ENCODE measurements at regions not wholly inside any gene's neighbourhood (a gene's known extent, or its start where the extent isn't known, plus 50 kb on each side); places are given as distances from the start of the nearest gene placed in this dataset.

DNA sequence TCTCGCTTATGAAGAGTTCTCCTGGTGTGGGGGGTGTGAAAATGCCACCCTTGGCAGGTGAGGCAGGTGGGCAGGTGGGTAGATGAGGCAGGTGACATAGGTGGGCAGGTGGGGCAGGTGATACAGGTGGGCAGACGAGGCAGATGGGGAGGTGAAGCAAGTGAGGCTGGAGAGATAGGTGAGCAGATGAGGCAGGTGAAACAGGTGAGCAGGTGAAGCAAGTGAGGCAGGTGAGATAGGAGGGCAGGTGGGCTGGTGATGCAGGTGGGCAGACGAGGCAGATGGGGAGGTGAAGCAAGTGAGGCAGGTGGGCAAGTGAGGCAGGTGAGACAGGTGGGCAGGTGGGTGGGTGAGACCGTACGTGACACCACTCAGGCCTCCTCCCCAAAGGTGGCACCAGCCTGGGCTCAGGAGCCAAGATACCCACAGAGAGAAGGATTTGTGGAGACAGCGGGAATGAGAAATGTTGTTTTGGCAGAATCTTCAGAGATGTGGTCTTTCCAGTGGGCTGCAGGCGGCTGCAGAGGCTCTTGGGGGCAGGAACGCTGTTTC is 232.3 kb upstream of the MYT1L start:
- H3K4me3 ChIP-seq: no peak overlapping the region
- 50 to 71% methylated on average over 7 to 8 of the region's 8 CpGs for WGBS, 2 donors
- no peak for DNase-seq
- no peak overlapping the region for H3K27ac ChIP-seq
- no peaks in the 10 kb centered on the region for H3K9me3 ChIP-seq
- intact Hi-C loops (cut with DNase I): no loop called here
- no peaks in the 10 kb centered on the region for H3K36me3 ChIP-seq
- TF ChIP-seq, protein P1, sequence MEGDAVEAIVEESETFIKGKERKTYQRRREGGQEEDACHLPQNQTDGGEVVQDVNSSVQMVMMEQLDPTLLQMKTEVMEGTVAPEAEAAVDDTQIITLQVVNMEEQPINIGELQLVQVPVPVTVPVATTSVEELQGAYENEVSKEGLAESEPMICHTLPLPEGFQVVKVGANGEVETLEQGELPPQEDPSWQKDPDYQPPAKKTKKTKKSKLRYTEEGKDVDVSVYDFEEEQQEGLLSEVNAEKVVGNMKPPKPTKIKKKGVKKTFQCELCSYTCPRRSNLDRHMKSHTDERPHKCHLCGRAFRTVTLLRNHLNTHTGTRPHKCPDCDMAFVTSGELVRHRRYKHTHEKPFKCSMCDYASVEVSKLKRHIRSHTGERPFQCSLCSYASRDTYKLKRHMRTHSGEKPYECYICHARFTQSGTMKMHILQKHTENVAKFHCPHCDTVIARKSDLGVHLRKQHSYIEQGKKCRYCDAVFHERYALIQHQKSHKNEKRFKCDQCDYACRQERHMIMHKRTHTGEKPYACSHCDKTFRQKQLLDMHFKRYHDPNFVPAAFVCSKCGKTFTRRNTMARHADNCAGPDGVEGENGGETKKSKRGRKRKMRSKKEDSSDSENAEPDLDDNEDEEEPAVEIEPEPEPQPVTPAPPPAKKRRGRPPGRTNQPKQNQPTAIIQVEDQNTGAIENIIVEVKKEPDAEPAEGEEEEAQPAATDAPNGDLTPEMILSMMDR (IDR thresholded peaks at IDR 0.05): no peak
- no peak for TF ChIP-seq POLR2A (IDR thresholded peaks at IDR 0.05)
- H3K4me1 ChIP-seq: no peaks in the 10 kb centered on the region
- no peaks in the 10 kb centered on the region for H3K27me3 ChIP-seq

DNA sequence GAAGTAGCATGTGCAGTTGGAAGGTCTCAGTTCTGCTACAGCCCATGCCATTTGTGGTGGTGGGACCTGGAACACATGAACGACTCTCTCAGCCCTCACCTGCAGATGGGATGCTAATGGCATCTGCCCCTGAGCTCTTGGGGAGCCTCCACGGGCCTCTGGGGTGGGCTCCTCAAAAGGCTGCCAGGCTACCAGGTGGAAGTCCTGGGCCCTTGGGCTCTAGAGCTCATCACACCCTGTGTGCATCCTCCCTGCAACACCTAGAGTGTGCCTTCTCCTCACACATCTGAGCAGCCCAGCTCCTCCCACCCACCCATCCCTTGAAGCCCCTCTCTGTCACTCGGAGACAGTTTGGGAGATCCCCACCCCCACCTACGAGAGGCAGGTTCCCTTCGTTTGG is 231.8 kb upstream of the MYT1L start:
- 50 to 57% methylated on average over 1 of the region's 5 CpGs for WGBS, 2 donors
- H3K4me1 ChIP-seq: no peaks in the 10 kb centered on the region
- no peak overlapping the region for H3K27ac ChIP-seq
- H3K27me3 ChIP-seq: no peaks in the 10 kb centered on the region
- no peak overlapping the region for H3K4me3 ChIP-seq
- DNase-seq: no peak
- H3K36me3 ChIP-seq: no peaks in the 10 kb centered on the region
- intact Hi-C loops (cut with DNase I): no loop called here
- TF ChIP-seq, protein P1 (IDR thresholded peaks at IDR 0.05): no peak
- no peak for TF ChIP-seq POLR2A (IDR thresholded peaks at IDR 0.05)
- H3K9me3 ChIP-seq: no peaks in the 10 kb centered on the region

DNA sequence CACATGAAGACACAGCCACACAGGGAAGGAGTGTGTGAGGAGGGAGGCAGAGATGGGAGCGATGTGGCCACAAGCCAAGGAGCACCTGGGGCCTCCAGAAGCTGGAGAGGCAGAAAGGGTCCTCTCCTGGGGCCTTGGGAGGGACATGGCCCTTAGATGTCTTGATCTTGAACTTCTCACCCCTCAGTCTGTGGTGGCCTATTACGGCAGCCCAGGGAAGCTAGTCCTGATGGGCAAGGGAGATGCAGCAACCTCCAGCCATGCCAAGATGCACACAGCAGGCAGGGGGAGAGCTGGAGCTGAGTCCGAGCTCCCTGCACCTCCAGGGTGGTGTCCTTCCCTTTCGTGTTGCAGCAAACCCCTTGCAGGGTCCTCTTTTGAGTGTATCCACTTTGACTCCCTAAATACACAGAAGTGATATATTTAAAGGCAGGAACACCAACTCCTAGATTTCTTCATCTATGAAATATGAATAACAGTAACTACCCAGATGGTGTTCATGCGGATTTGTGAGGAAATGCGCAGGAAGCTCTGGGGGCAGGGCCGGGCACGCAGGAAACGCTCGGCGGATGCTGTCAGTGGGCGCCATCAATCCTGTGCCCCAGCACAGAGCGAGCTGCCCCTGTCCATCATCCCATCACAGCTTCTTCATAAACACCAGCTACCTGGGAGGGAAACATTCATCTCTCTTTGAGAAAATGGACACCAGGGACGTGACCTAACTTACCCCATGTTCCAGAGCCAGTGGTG is 230.4 kb upstream of the MYT1L start:
- H3K36me3 ChIP-seq: no peaks in the 10 kb centered on the region

DNA sequence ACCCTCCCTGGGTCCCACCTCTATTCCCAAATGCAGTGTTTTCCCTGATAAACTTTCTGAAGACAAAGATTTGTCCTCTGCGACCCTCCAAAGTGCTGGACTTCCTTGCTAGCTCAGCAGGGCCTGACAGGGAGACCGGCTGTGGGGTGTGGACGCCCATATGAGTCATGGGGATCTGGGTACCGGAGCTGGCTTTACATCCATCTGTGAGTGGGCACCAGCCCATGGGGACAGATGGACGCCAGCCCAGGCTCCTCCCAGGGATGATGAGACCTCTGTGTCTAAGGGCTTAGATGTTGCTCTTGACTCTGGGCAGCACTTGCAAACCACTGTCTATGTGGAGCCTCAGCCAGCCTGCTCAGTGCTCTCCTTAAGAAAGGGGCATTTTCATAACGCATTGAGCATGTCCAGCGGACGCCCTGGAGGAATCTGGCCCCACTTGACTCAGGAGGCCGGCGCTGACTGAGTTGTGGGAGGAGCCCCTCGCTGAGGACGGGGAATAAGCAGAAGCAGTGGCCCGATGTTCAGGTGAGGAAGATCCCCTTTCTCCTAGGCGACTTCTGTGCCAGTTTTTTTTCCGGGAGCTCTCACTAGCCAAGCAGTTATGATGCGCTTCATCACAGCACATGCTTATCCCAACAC is 229.4 kb upstream of the MYT1L start:
- Histone ChIP-seq H3K36me3 (no peaks in the 10 kb centered on the region), H3K27ac (no peak overlapping the region), H3K4me1 (no peaks in the 10 kb centered on the region), H3K9me3 (no peaks in the 10 kb centered on the region), H3K4me3 (no peak overlapping the region), H3K27me3 (no peaks in the 10 kb centered on the region)
- 78 to 80% methylated on average over 10 to 11 of the region's 16 CpGs for WGBS, 2 donors
- intact Hi-C loops (cut with DNase I): no loop called here
- no peak for DNase-seq
- TF ChIP-seq, protein P1 (IDR thresholded peaks at IDR 0.05): no peak
- TF ChIP-seq POLR2A (IDR thresholded peaks at IDR 0.05): no peak

More for the DNA sequence above, 230.4 kb upstream of the MYT1L start:
- no peak for DNase-seq
- H3K4me3 ChIP-seq: no peak overlapping the region
- no peak overlapping the region for H3K27ac ChIP-seq
- no peaks in the 10 kb centered on the region for H3K27me3 ChIP-seq
- H3K4me1 ChIP-seq: no peaks in the 10 kb centered on the region
- H3K9me3 ChIP-seq: no peaks in the 10 kb centered on the region
- 68 to 78% methylated on average over 3 to 13 of the region's 14 CpGs for WGBS, 2 donors
- TF ChIP-seq, protein P1 (IDR thresholded peaks at IDR 0.05): no peak
- no peak for TF ChIP-seq POLR2A (IDR thresholded peaks at IDR 0.05)
- intact Hi-C loops (cut with DNase I): no loop called here

DNA sequence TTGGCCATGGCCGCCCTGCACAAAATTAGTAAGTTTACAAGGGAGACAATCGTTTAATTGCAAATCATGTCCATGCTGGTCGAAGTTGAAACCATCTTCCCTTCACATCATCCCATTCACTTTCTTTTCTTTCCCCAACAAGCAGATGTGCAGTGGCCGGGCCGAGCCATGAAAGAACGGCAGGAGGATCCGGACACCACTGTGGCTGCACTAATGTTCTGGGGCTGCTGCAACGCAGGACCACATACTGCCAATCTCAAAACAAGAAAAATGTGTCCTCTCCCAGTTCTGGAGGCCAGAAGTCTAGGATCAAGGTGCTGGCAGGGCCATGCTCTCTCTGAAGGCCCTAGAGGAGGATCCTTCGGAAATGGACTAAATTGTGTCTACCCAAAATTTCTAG is 227.4 kb upstream of the MYT1L start:
- no peaks in the 10 kb centered on the region for H3K4me1 ChIP-seq
- intact Hi-C loops (cut with DNase I): no loop called here
- no peak for DNase-seq
- H3K27ac ChIP-seq: no peak overlapping the region
- TF ChIP-seq, protein P1 (IDR thresholded peaks at IDR 0.05): no peak
- TF ChIP-seq POLR2A (IDR thresholded peaks at IDR 0.05): no peak
- H3K9me3 ChIP-seq: peaks cover 0 to 1% (median 0%) of the 10 kb centered on the region in 3 donors
- H3K27me3 ChIP-seq: no peaks in the 10 kb centered on the region
- 61 to 72% methylated on average over 4 to 9 of the region's 9 CpGs for WGBS, 2 donors
- no peaks in the 10 kb centered on the region for H3K36me3 ChIP-seq
- no peak overlapping the region for H3K4me3 ChIP-seq
